Stimulated activated CD8-positive, alpha-beta memory T cell treated with anti-CD3 and anti-CD28 coated beads, Interleukin-15, amount 100 ng/mL, for 48 hours (primary cell): ENCODE measurements at regions not wholly inside any gene's neighbourhood (a gene's known extent, or its start where the extent isn't known, plus 50 kb on each side); places are given as distances from the start of the nearest gene placed in this dataset.
A peak's percentile ranks its signal among the peaks of the same experiment; 100 is the strongest.
"Not testable (repeated sequence)": the region's sequence is repeated elsewhere in the genome, so short reads cannot be mapped to it uniquely, and the experiment has no call there.

ENCODE experiments used
- DNase-seq, 2 donors: peaks; one replicate each; pipeline ENCODE4 v3.0.0-alpha.2; 2020; ENCODE audit warnings: low read depth in 2 of 2

- DNase-seq = no peak
Observed at GRCh38 chr3:127520993-127521392, 69.5 kb downstream of the TPRA1 start.

DNA sequence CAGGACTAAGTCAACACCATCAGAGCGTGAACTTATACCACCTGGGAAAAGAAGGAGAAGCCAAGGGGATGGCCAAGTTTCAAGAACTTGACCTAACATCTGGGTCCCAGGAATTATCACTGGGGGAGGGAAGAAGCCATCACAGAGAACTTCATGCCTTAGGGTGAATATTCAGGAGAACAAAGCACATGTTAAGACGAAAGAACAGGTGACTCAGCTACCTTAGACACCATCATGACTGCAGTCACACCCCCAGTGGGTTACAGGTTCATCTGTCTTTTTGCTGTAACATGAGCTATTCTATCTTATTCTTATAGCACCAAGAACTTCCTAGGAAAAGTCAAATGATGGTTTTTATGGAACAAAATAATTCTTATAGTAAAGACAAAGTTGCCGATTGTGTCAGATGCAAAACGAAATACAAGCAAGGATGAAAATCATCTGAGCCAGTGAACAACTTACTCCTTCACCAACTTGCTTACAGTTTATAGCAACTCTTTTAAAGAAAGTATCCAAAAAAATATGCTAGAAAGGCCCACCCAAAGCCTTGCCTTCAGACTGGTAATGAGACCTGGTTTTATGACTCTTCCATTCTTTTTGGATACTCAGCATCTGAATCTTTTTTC, 72.0 kb downstream of the TPRA1 start:
- DNase-seq = no peak

GRCh38 chr3:127512256-127512655, 78.3 kb downstream of the TPRA1 start:
- DNase-seq = no peak

GRCh38 chr3:127501177-127501576, 89.4 kb downstream of the TPRA1 start:
- DNase-seq = no peak

DNA sequence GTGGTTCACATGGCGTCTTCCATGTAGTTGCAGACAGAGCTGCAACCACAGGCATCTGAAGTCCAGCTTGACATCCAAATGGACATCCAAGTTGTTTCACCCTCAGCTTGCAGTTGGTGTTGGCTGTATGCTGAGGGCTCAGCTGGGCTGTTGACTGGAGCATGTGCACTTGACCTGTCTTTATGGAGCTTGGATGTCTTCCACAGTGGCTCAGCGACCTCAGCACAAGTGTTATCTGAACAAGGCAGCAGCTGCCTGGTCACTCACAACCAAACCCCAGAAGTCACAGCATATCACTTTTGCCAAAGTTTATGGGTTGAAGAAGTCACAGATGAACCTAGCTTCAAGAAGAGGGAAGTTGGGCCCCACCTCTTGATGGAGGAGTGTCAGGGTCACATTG, 92.9 kb downstream of the TPRA1 start:
- no peak for DNase-seq

GRCh38 chr3:127497166-127497565, 93.4 kb downstream of the TPRA1 start:
- DNase-seq = no peak

DNA sequence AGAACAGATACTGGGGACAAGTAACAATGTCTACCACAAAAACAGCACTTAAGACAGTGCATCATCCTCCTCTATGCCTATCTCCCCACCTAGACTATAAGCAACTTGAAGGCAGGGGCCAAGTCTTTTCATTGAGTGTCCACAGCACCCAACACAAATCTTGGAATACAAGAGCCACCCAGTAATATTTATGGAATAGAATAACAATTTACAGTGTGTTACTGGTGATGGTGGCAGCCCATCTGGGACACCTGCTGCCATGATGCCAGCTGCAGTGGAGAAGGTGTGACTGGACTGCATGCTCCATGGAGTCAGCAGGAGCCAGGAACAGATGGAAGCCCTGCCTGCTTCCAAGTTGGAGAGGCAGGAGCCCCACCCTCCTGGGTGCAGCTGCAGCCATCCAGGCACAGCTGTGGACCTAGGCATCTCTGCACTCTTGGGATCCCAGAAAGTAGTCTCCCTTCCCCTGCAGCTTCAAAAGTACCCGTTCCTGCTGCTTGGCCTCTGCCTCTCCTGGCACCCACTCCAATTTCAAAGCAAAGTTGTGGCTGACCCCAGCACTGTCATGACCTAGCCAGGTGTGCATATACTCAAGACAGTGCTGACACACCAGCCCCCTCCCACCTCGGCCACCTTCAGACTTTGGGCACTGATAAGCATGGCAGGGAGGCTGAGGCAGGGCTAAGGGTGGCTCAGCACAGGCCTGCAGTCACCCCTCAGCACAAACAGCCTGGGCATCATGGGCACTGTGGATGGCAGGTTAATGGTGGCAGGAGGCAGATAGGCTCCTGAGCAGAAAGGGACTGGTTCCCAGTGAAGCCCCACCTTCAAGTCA, 94.5 kb downstream of the TPRA1 start:
- no peak for DNase-seq

DNA sequence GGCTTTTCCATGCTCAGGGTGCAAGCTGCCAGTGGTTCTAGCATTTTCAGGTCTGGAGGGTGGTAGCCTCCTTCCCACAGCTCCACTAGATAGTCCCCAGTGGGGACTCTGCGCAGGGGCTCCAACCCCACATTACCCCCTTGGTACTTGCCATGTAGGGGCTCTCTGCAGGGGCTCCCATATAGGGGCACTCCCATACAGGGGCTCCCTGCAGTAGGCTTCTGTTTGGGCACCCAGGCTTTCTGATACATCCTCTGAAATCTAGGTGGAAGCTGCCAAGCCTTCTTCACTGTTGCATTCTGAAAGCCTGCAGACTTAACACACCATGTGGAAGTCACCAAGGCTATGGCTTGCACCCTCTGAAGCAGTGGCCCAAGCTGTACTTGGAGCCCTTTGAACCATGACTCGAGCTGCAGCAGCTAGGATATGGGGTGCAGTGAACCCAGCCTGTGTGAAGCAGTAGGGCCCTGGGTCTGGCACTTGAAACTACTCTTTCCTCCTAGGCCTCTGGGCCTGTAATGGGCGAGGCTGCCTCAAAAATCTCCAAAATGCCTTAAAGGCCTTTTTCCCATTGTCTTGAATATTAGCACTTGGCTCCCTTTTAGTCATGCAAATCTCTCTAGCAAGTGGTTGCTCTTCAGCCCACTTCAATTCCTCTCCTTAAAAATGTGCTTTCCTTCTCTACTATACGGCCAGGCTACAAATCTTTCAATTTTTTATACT, 96.4 kb downstream of the TPRA1 start:
- DNase-seq = no peak

DNA sequence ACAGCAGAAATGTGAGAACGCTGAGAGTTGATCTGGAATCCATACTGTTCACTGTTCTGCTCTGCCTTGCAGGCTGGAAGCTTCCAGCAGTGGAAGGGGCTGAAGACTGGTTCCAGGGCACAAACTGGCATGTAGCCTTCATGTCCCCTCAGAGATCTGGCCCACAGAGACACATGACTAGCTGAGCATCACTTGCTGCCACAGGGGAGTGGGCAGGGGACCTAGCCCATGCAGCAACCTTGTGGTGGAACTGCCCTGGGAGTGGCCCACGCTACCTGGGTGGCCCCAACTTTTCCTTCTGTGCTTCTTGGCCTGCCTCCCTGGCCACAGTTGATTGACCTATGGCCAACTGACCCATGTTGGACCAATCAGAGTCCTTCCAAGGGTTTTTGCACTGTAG, 98.1 kb downstream of the TPRA1 start:
- DNase-seq = no peak

DNA sequence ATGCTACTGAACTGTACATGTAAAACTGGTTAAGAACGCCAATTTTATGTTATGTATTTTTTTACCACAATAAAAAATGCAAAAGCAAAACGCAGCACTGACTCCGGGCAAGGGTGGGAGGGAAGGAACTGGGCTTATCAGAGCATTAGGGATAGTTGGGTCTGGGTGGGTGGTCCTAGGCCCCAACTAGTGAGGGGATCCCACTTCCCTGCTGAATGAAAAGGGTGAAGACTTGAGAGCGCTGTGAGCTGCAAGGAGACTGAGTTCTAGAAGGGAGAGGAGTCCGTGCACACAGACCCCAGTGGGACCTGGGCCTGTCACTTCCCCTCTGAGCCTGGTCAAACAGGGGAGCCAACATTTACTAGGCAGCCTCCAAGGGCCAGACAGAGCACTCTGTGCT, 98.6 kb downstream of the TPRA1 start:
- no peak for DNase-seq

GRCh38 chr3:127491323-127491722, 99.2 kb downstream of the TPRA1 start:
- no peak for DNase-seq

GRCh38 chr3:127491024-127491305, 99.6 kb downstream of the TPRA1 start:
- not testable (repeated sequence) for DNase-seq

GRCh38 chr3:127490271-127491023, 100.1 kb downstream of the TPRA1 start:
- DNase-seq = no peak

DNA sequence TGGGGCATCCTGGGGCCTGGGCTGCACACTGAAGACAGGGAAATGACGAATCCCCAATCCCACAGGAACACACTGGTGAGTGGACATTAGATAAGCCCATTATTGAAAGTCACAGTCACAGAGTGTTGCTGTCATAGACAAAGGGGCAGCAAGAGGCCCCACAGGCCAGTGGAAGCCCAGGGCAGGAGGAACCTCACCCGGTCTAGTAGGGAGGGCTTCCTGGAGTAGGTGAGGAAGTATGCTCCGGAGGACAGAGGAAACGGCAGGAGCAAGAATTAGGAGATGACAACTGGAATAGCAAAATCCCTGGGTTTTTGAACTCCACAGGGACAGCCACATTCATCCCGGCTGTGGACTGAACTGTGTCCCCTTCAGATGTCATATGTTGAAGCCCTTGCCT, 101.2 kb downstream of the TPRA1 start:
- DNase-seq = no peak

DNA sequence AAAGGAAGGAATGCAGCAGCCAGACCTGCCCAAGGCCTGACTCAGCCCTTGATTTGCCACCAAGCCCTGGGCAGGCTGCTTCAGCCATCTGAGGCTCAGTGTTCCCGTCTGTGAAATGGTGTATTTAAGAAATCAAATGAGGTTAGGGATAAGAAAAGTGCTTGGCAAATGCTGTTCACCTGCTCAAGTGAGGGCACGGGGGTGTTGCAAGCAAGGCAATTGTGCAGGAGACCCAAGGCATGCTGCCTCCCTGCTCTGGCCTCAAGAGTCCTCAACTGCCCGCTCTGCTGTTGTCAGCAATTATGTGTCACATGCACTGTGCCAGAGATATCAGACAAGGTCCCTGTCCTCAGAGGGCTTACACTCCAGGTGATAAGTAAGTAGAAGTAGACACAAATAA, 101.8 kb downstream of the TPRA1 start:
- no peak for DNase-seq

DNA sequence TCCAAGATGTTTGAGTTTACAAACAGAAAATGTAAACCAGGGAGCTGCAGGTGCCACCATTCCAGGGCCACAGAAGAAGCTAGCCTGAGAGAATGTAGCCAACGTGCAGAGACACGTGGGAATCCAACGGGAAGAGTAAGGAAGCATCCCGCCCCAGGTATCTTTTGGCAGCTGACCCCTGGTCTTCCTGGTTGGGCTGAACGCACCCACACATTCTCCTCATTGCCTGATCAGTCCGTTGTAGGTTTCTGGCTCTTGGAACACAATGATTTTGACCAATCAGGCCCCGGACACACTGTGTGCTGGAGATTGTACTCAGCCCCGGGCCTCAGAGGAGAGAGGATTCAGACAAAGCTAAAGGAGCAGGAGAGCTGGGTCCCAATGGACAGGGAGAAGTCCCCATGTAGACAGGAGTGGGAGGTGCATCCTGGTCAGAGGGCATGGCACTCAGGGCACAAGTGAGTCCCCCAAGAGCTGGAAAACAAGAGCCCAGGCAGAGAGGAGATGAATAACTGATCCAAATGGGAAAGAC, 102.3 kb downstream of the TPRA1 start:
- no peak for DNase-seq

DNA sequence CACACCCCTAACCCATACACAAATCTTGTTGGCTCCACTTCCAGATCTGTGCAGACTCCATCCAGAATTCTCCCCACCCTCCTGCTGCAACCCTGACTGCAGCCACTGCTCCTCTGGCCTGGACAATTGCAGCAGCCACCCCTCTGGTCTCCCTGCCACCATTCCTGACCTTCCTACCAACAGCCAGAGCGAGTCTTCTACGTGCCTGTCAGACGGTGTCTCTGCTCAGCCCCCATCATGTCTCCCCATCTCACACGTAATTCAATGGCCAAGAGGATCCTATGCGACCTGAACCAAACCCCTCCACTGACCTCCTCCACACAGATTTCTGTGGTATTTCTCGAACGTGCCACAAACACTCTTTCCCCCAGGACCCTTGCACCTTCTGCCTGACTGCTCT, 103.3 kb downstream of the TPRA1 start:
- no peak for DNase-seq

- no peak for DNase-seq
Observed at GRCh38 chr3:127486321-127486944, 104.1 kb downstream of the TPRA1 start.

GRCh38 chr3:127485396-127486170, 105.0 kb downstream of the TPRA1 start:
- no peak for DNase-seq

DNA sequence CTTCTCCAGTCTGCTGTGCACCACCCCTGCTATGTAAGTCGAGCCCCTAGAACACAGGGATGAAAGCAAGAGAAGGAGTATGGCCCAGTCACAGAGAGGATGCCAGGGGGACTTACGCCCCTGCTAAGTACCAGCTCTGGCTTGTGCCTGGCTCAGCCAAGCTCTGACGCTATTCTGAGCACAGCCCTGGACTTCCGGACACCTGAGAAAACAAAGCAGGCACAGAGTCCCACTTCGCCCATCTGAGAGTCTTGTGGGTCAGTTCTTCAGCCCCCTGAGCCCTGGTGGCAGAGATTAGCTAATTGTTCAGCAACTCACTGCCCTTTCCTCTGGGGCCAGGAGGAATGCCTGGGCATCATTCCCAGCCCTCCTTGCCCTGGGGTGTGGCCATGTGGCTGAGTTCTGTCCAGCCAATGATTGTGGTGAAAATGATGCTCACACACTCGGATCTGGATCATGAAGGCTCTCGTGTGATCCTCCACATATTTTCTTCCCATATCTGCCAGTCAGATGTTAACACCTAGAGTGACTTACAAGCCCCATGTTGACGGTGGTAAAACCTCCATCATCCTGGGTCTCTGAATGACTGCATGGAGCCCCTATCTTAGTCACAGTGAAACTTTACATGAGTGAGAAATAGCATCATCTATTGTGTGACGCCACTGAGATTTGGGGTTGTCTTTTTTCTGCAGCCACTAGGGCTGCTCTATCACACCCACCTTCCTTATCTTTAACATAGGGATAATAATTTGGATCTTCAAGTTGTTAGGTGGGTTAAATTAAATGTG, 105.7 kb downstream of the TPRA1 start:
- peak; percentile 19 to 24 for DNase-seq
